K562 (cell line): ENCODE measurements at regions not wholly inside any gene's neighbourhood (a gene's known extent, or its start where the extent isn't known, plus 50 kb on each side); places are given as distances from the start of the nearest gene placed in this dataset.

Source experiments
- ATAC-seq: fragments of 200-7000 bp; cut with Tn5 transposase; 3 replicates; pipeline ENCODE4 v1.9.1; 2020; ENCODE audit warnings: moderate library complexity
- BruUV-seq: library from RNA; stranded (reverse); fragments of 400-500 nt; replicated peaks from 2 replicates; lab custom pipeline; 2021; lab: Mats Ljungman, UMichigan
- CTCF ChIA-PET: fragments of 300-600 bp; formaldehyde crosslinking; extraction: SDS; loops from one replicate; lab custom pipeline; 2021; ENCODE audit warnings: low intra/inter-chr PET ratio; lab: Yijun Ruan, JAX
- POLR2A ChIA-PET: fragments of 300-600, 350-650 bp; sonication (Branson Sonifier 250); formaldehyde crosslinking; extraction: SDS; loops from one replicate; lab custom pipeline; 2021; ENCODE audit warnings: antibody characterized with exemption, inconsistent platforms; lab: Yijun Ruan, JAX
- DNase-seq, 4 experiments: peaks; one replicate each; pipeline versions ENCODE4 v3.0.0 to v3.0.0-alpha.2; 2011 to 2018; ENCODE audit warnings: low spot score in 3 of 4, mixed read lengths in 3 of 4; ENCODE audit errors: extremely low read depth in 1 of 4
- FAIRE-seq: peaks from 2 replicates; lab custom pipeline; 2011; peaks lifted over from hg19 to GRCh38; lab: Jason Lieb, UNC
- H2AFZ ChIP-seq: 2 replicates; pipeline ENCODE4 v1.6.0; 2011; ENCODE audit warnings: low read depth, low read length, control low read depth, inconsistent platforms
- H3K27ac ChIP-seq: fragments of 200-600 bp; 3 replicates; pipeline ENCODE4 v1.8.0; 2011; ENCODE audit warnings: low read depth, mild to moderate bottlenecking, control low read depth, inconsistent platforms, low read length, moderate library complexity, mixed read lengths; ENCODE audit errors: extremely low read depth
- H3K27me3 ChIP-seq, 2 experiments: fragments of 300-600 bp in 1 of 2; 2 replicates in 1 of 2; 3 replicates in 1 of 2; pipeline versions ENCODE4 v1.6.0 to v1.8.0; 2011; ENCODE audit warnings: inconsistent platforms in 2 of 2, low read length in 2 of 2, mild to moderate bottlenecking in 1 of 2, mixed read lengths in 1 of 2, moderate library complexity in 1 of 2; ENCODE audit not compliant: control insufficient read depth in 2 of 2, insufficient read depth in 2 of 2
- H3K36me3 ChIP-seq: fragments of 300-600 bp; 3 replicates; pipeline ENCODE4 v1.8.0; 2011; ENCODE audit warnings: mild to moderate bottlenecking, low read length, inconsistent platforms; ENCODE audit not compliant: control insufficient read depth, insufficient read depth
- H3K4me1 ChIP-seq, 2 experiments: fragments of 200-600 bp in 1 of 2; replicated peaks in 1 of 2; 2 replicates in 1 of 2; 3 replicates in 1 of 2; pipeline versions ENCODE4 v1.5.1 to v1.8.0; 2011; ENCODE audit warnings: inconsistent platforms in 2 of 2, low read length in 2 of 2, mild to moderate bottlenecking in 1 of 2, mixed read lengths in 1 of 2, moderate library complexity in 1 of 2; ENCODE audit not compliant: control insufficient read depth in 2 of 2, insufficient read depth in 2 of 2
- H3K4me2 ChIP-seq: 2 replicates; pipeline ENCODE4 v1.6.1; 2011; ENCODE audit warnings: low read length, control low read depth, inconsistent platforms, mixed read lengths; ENCODE audit not compliant: insufficient read depth
- H3K4me3 ChIP-seq: fragments of 200-600 bp; sonication (generic), shearing (Covaris generic); 2 replicates; pipeline ENCODE4 v1.5.1; 2016; ENCODE audit warnings: control low read depth, inconsistent platforms
- H3K79me2 ChIP-seq: fragments of 200-600 bp; 3 replicates; pipeline ENCODE4 v1.8.0; 2011; ENCODE audit warnings: low read length, inconsistent platforms; ENCODE audit not compliant: control insufficient read depth, insufficient read depth
- H3K9ac ChIP-seq, 2 experiments: 2 replicates each; pipeline versions ENCODE4 v1.6.0 to v1.6.1; 2011; ENCODE audit warnings: low read depth in 2 of 2, low read length in 2 of 2, control low read depth in 1 of 2, inconsistent platforms in 1 of 2, mild to moderate bottlenecking in 1 of 2, mixed read lengths in 1 of 2; ENCODE audit not compliant: insufficient read depth in 1 of 2
- H3K9me1 ChIP-seq: one replicate; pipeline ENCODE4 v1.6.0; 2011; ENCODE audit warnings: inconsistent platforms, mild to moderate bottlenecking, low read length, moderate library complexity; ENCODE audit not compliant: control insufficient read depth, insufficient read depth
- H3K9me3 ChIP-seq: replicated peaks from 2 replicates; pipeline ENCODE4 v1.5.1; 2011; ENCODE audit warnings: low read depth, low read length, inconsistent platforms; ENCODE audit not compliant: control insufficient read depth, insufficient read depth
- H4K20me1 ChIP-seq: replicated peaks from 2 replicates; pipeline ENCODE4 v1.6.1; 2011; ENCODE audit warnings: low read length, inconsistent platforms, mixed read lengths; ENCODE audit not compliant: control insufficient read depth, insufficient read depth
- FOSL1 ChIP-seq: fragments of 200-800 bp; sonication (Bioruptor generic); conservative IDR thresholded peaks from 2 replicates; pipeline ENCODE4 v1.6.1; 2016; ENCODE audit warnings: missing genetic modification characterization, missing compliant biosample characterization
- GABPA ChIP-seq: fragments of 200-800 bp; sonication (Bioruptor generic); conservative IDR thresholded peaks from 2 replicates; pipeline ENCODE4 v1.6.1; 2016; ENCODE audit warnings: low read depth, missing genetic modification characterization, missing compliant biosample characterization
- HCFC1 ChIP-seq: IDR thresholded peaks from 2 replicates; pipeline ENCODE4 v1.6.1; 2012; ENCODE audit warnings: low read depth, low read length, improper control_type of control experiment
- KLF6 ChIP-seq: fragments of 250-450 bp; sonication (Bioruptor Pico); IDR thresholded peaks from 2 replicates; pipeline ENCODE4 v1.4.0; 2020; ENCODE audit warnings: mild to moderate bottlenecking, moderate library complexity, borderline replicate concordance
- NR2C1 ChIP-seq, 2 experiments: fragments of 450-650 bp; IDR thresholded peaks; 2 replicates each; pipeline ENCODE4 v1.6.1; 2017; ENCODE audit warnings: mild to moderate bottlenecking in 2 of 2, antibody characterized with exemption in 1 of 2, inconsistent platforms in 1 of 2, missing compliant biosample characterization in 1 of 2, missing genetic modification characterization in 1 of 2
- PPARD ChIP-seq: fragments of 250-450 bp; sonication (Bioruptor Pico); IDR thresholded peaks from 2 replicates; pipeline ENCODE4 v1.8.0; 2022; ENCODE audit warnings: inconsistent platforms, mild to moderate bottlenecking, moderate library complexity
- RBM22 ChIP-seq: fragments of 200-400 bp; formaldehyde crosslinking; IDR thresholded peaks from 2 replicates; pipeline ENCODE4 v1.6.1; 2018; ENCODE audit warnings: low read length, low read depth; ENCODE audit not compliant: poor library complexity, severe bottlenecking
- TAF15 ChIP-seq: fragments of 200-400 bp; formaldehyde crosslinking; IDR thresholded peaks from 2 replicates; pipeline ENCODE4 v1.6.1; 2017; ENCODE audit warnings: mild to moderate bottlenecking, low read depth, low read length, moderate library complexity
- TAF9B ChIP-seq: fragments of 450-650 bp; IDR thresholded peaks from 2 replicates; pipeline ENCODE4 v1.6.1; 2018; ENCODE audit warnings: mild to moderate bottlenecking; ENCODE audit not compliant: partially characterized antibody
- TEAD2 ChIP-seq: fragments of 450-650 bp; IDR thresholded peaks from 2 replicates; pipeline ENCODE4 v1.6.1; 2016; ENCODE audit warnings: missing genetic modification characterization, control low read depth, missing compliant biosample characterization
- ZC3H11A ChIP-seq: IDR thresholded peaks from 2 replicates; pipeline ENCODE4 v1.6.1; 2012; ENCODE audit warnings: low read depth, low read length, improper control_type of control experiment
- ZNF232 ChIP-seq: sonication (generic); formaldehyde crosslinking; IDR thresholded peaks from 2 replicates; pipeline ENCODE4 v1.8.0; 2022; ENCODE audit warnings: mild to moderate bottlenecking, missing genetic modification reagents
- ZNF311 ChIP-seq: fragments of 250-450 bp; sonication (Bioruptor Pico); IDR thresholded peaks from 2 replicates; pipeline ENCODE4 v1.4.0; 2020; ENCODE audit warnings: mild to moderate bottlenecking, moderate library complexity
- ZNF41 ChIP-seq: fragments of 250-450 bp; sonication (Bioruptor Pico); conservative IDR thresholded peaks from 2 replicates; pipeline ENCODE4 v1.4.0; 2020; ENCODE audit warnings: mild to moderate bottlenecking
- ZNF778 ChIP-seq: fragments of 450-650 bp; formaldehyde crosslinking; IDR thresholded peaks from 2 replicates; pipeline ENCODE4 v1.4.0; 2020; ENCODE audit warnings: mild to moderate bottlenecking, moderate library complexity
- ZSCAN32 ChIP-seq: fragments of 450-650 bp; formaldehyde crosslinking; IDR thresholded peaks from 2 replicates; pipeline ENCODE4 v1.4.0; 2020; ENCODE audit warnings: mild to moderate bottlenecking, moderate library complexity
- WGBS: fragments of 100-300 bp; shearing (Covaris generic); methylation state at CpG from one replicate; pipeline ENCODE4 v1.1.6; 2016; ENCODE audit warnings: low coverage, mixed read lengths; ENCODE audit not compliant: insufficient coverage; ENCODE audit errors: missing lambda C conversion rate; 5-methylcytosine and 5-hydroxymethylcytosine counted together
- in situ Hi-C: fragments of 300-500 bp; cut with MboI; formaldehyde crosslinking; loops from 4 replicates; pipeline ENCODE4 v1.15.0; 2018; ENCODE audit warnings: inconsistent platforms, mixed read lengths
- intact Hi-C: fragments of 100-400 bp; cut with micrococcal nuclease; formaldehyde crosslinking; loops from 2 replicates; pipeline ENCODE4 v1.14.2; 2022
- TF ChIP-seq, protein P1 (sequence below), 2 experiments: fragments of 250-450 bp in 1 of 2; fragments of 450-650 bp in 1 of 2; sonication (Bioruptor Pico) in 1 of 2; IDR thresholded peaks; 2 replicates each; pipeline versions ENCODE4 v1.6.1 to v1.8.0; 2016 to 2021; ENCODE audit warnings: mild to moderate bottlenecking in 2 of 2, moderate library complexity in 2 of 2, missing compliant biosample characterization in 1 of 2, missing genetic modification characterization in 1 of 2
- TF ChIP-seq, protein P2 (sequence below): fragments of 450-650 bp; IDR thresholded peaks from 2 replicates; pipeline ENCODE4 v1.6.1; 2018; ENCODE audit warnings: mild to moderate bottlenecking, low read depth; ENCODE audit not compliant: partially characterized antibody
- TF ChIP-seq, protein P3 (sequence below): IDR thresholded peaks from 2 replicates; pipeline ENCODE4 v1.6.1; 2014; ENCODE audit warnings: antibody characterized with exemption
- TF ChIP-seq, protein P4 (sequence below): sonication (generic); formaldehyde crosslinking; IDR thresholded peaks from 2 replicates; pipeline ENCODE4 v1.8.0; 2022; ENCODE audit warnings: missing genetic modification reagents, mild to moderate bottlenecking, moderate library complexity, borderline replicate concordance

DNA sequence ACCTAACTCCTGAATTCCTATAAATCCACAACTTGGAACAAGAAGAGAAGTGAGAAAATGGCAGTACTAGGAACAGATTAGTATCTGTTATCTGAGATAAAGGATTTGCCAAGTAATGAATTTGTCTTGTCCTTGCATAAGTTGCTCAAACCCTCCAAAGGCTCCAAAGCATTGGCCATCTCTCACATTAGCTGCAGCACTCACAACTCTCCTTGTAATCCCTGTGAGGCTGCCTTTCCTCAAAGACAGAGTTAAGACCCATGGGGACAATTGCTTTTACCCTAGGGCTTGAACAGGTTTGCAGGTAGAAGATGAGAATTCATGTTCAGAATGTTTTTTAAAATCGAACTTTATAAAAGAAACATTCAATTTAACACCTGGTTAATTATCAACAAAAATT lies 1702.2 kb downstream of the EFNB2 start:
- no peaks in the 10 kb centered on the region for H3K4me1 ChIP-seq
- ChIA-PET POLR2A (no interaction called here), CTCF (no interaction called here)
- no TSS peak for BruUV-seq
- in situ Hi-C loops (no loop called here), intact Hi-C loops (no loop called here)
- H3K27me3 ChIP-seq = no peaks in the 10 kb centered on the region
- ATAC-seq (no peak), FAIRE-seq (no peak), DNase-seq (no peak)
- no peaks in the 10 kb centered on the region for H4K20me1 ChIP-seq
- no peaks in the 10 kb centered on the region for H3K79me2 ChIP-seq
- H3K9me1 ChIP-seq = no peaks in the 10 kb centered on the region
- no peak overlapping the region for H3K4me3 ChIP-seq
- TF ChIP-seq, protein P1, sequence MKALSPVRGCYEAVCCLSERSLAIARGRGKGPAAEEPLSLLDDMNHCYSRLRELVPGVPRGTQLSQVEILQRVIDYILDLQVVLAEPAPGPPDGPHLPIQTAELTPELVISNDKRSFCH (CRISPR knock-in tag; IDR thresholded peaks at IDR 0.05) = no peak
- TF ChIP-seq, protein P1 (tag; IDR thresholded peaks at IDR 0.05) = no peak
- TF ChIP-seq ZNF778 (CRISPR knock-in tag) (no peak), TEAD2 (tag) (no peak), ZNF41 (CRISPR knock-in tag) (no peak), GABPA (tag) (no peak), RBM22 (no peak), ZNF311 (CRISPR knock-in tag) (no peak), ZNF232 (CRISPR knock-in tag) (no peak), PPARD (CRISPR knock-in tag) (no peak), FOSL1 (tag) (no peak), NR2C1 (IDR thresholded peaks at IDR 0.05) (no peak), NR2C1 (tag; IDR thresholded peaks at IDR 0.05) (no peak), ZSCAN32 (no peak), KLF6 (no peak), HCFC1 (no peak), TAF15 (no peak), TAF9B (no peak), ZC3H11A (no peak)
- TF ChIP-seq, protein P2, sequence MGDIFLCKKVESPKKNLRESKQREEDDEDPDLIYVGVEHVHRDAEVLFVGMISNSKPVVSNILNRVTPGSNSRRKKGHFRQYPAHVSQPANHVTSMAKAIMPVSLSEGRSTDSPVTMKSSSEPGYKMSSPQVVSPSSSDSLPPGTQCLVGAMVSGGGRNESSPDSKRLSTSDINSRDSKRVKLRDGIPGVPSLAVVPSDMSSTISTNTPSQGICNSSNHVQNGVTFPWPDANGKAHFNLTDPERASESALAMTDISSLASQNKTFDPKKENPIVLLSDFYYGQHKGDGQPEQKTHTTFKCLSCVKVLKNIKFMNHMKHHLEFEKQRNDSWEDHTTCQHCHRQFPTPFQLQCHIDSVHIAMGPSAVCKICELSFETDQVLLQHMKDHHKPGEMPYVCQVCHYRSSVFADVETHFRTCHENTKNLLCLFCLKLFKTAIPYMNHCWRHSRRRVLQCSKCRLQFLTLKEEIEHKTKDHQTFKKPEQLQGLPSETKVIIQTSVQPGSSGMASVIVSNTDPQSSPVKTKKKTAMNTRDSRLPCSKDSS = no peak
- TF ChIP-seq, protein P3, sequence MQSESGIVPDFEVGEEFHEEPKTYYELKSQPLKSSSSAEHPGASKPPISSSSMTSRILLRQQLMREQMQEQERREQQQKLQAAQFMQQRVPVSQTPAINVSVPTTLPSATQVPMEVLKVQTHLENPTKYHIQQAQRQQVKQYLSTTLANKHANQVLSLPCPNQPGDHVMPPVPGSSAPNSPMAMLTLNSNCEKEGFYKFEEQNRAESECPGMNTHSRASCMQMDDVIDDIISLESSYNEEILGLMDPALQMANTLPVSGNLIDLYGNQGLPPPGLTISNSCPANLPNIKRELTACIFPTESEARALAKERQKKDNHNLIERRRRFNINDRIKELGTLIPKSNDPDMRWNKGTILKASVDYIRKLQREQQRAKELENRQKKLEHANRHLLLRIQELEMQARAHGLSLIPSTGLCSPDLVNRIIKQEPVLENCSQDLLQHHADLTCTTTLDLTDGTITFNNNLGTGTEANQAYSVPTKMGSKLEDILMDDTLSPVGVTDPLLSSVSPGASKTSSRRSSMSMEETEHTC = no peak
- TF ChIP-seq, protein P4, sequence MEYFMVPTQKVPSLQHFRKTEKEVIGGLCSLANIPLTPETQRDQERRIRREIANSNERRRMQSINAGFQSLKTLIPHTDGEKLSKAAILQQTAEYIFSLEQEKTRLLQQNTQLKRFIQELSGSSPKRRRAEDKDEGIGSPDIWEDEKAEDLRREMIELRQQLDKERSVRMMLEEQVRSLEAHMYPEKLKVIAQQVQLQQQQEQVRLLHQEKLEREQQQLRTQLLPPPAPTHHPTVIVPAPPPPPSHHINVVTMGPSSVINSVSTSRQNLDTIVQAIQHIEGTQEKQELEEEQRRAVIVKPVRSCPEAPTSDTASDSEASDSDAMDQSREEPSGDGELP (CRISPR knock-in tag) = no peak
- no peak overlapping the region for H2AFZ ChIP-seq
- H3K4me2 ChIP-seq = no peak overlapping the region
- H3K27ac ChIP-seq = no peak overlapping the region
- WGBS = 0% methylated on average over 1 of the region's 1 CpG
- H3K36me3 ChIP-seq = no peaks in the 10 kb centered on the region
- no peaks in the 10 kb centered on the region for H3K9me3 ChIP-seq
- no peak overlapping the region for H3K9ac ChIP-seq
